NCI-H187 (cell line): ENCODE measurements at regions not wholly inside any gene's neighbourhood (a gene's known extent, or its start where the extent isn't known, plus 50 kb on each side); places are given as distances from the start of the nearest gene placed in this dataset.

ENCODE experiments used
- DNase-seq, 2 experiments: peaks; one replicate each; lab custom pipeline; 2025; lab: John Stamatoyannopoulos, UW

- DNase-seq = no peak
Observed at GRCh38 chr3:124577494-124578167, 152.6 kb upstream of the UMPS start.

DNA sequence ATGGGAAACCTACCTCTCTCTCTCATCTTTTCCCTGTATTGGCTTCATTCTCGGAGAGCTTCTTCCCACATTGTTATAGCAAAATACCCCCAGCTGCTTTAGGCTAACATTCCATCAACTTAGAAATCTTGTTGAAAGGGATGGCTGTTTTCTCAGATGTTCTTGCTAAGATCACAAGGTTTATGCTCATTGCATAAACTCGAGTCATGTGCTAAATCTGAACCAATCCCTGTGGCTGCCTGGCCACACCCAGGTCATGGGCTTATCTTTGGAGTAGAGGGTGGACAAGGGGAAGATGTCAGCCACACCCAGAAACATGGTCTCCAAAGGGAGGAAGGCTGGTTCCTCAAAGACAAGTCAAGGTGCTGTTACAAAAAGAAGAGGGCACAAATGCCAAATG, 150.6 kb upstream of the UMPS start:
- no peak for DNase-seq

DNA sequence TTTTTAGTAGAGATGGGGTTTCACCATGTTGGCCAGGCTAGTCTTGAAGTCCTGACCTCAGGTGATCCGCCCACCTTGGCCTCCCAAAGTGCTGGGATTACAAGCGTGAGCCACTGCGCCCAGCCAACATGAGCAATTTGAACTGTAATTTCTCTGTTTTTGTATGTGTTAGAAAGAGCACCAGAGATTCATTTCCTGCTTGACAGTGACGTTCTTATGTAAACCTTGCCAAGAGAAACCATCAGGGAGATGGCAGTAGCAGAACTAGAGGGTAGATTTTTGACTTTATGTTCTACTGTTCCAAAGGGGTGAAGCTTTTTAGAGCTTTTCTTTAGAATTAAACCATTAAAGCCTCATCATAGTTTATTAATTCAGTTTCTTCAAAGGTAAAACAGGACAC, 148.1 kb upstream of the UMPS start:
- no peak for DNase-seq

DNA sequence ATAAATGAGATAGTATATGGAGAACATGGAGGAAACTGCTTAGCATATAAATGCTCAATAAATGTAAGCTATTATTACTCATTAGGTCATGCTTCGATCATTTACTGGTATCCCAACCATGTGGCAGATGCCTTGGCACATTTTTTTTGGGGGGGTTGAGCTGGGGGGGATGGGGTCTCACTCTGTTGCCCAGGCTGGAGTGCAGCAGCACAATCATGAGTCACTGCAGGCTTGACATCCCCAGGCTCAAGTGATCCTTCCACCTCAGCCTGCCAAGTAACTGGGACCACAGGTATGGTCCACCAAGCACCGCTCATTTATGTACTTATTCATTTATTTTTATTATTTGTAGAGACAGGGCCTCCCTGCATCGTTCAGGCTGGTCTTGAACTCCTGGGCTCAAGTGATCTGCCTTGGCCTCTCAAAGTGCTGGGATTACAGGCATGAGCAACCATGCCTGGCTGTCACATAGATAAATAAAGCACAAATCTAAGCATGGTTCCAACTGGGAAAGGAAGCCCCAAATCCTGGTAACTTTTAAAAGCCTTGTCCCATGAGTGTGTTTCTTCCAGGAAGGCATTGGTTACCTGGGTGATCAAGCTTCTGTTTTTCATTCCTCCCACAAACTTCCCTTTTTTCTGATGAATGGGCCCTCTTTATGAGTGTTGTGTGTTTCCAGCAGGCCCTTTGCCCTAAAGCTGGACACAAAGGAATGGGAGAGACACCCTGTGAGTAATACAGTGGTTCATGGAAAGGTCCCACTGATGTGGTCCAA, 147.4 kb upstream of the UMPS start:
- no peak for DNase-seq

GRCh38 chr3:124584245-124584551, 146.1 kb upstream of the UMPS start:
- no peak for DNase-seq

- DNase-seq = no peak
Observed at GRCh38 chr3:124584552-124585391, 145.5 kb upstream of the UMPS start.

GRCh38 chr3:124586126-124587052, 143.9 kb upstream of the UMPS start:
- DNase-seq = no peak

GRCh38 chr3:124587053-124587408, 143.2 kb upstream of the UMPS start:
- DNase-seq = no peak

DNA sequence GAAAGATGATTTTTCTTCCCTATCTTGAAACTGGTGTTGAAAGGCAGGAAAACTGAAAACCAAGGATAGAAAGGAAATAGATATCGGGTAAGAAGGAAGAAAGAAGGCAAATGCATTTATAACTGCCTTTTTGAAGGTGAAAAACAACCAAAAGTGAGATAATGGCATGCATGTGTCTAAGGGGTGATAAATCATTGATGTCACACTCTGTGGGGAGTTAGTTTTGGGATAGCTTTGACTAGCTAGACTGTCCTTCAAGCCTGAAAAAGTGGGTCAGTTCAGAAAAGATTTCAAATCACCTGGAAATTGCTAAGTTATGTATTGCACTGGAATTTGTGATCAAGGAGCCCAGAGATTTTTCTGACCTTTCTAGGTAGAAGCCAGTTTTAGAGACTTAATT, 142.2 kb upstream of the UMPS start:
- no peak for DNase-seq

DNA sequence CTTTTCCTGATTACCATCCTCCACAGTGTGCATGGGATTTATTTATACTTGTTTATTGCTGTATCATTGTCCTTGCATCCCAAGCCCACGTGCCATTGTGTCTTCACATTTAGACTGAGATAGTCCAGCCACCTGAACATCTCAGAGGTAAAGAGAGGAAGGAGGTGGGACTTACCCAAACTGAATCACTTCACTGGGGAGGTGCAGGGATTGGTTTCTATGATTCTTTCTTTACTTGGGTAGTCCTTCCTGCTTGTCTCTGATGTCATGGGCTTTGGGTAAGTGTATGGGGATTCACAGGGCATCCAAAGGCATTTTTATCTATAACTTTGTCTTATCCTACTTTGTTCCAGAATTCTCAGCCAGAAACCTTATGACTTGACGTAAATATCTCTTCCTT, 141.5 kb upstream of the UMPS start:
- no peak for DNase-seq

DNA sequence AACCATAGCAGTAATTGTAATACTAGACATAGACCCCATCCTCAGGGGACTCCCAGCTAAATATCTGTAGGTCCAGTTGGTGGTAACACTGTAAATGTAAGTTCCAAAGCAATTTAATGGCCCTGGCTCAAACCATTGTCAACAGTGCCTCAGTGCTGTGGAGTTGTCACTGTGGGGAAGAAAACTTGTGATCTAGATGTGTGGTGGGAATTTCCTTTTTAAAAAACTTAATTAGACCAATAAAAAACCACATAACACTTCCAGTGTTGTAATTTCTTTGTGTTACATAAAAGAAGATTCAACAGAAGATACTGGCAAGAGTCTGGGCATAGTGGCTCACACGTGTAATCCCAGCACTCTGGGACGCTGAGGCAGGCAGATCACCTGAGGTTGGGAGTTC, 138.6 kb upstream of the UMPS start:
- no peak for DNase-seq

DNA sequence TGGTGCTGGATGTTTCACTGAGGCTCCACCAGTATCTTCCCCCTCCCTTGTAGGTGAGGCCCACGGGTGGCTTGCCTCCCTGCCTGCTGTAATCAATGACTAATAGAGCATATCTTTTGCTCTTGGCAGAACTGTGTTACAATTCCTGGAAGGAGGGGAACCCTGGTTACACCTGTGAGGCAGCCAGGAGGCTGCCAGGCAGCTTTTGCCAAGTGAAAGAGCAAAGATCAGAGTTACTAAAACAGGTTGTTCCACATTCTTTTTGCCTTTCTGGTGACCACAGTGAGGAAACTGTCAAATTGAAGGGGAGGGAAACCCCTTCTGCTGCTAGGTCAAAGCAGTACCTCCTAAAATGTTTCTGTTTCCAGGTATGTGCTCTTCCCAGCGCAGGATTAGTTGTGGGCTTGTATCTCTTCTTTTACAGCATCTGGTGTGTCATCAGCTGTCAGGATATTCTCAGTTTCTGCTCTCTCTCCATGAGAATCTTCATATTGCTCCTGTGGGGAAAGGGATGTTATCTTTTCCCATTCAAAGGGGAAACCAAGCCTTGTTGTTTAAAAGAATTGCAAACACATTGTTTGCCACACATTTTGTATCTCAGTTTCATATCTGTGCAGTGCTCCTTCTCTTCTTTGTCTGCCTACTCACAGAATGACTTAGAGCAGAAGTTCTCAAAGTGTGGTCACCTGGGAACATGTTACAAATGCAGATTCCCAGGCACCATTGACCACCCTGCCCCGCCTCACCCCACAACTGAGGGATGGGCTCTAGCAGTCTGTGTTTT, 137.4 kb upstream of the UMPS start:
- DNase-seq = no peak

DNA sequence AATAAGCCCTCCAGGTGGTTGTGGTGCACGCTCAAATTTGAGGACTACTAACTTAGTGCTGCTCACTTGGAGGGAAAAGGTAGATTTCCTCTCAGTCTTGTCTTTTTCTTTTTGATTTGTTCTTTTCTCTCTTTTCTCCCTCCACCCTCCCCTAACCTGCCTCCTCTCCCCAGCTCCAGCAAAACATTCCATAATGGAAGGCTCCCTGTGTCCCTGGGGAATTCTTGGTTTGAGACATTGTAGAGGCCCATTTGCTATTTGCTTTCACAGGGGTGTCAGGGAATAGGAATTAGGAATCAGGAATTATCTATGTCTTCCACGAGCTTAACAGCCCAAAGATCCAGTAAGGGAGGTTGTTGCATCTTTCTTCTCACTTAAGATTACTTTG, 136.8 kb upstream of the UMPS start:
- DNase-seq = no peak

DNA sequence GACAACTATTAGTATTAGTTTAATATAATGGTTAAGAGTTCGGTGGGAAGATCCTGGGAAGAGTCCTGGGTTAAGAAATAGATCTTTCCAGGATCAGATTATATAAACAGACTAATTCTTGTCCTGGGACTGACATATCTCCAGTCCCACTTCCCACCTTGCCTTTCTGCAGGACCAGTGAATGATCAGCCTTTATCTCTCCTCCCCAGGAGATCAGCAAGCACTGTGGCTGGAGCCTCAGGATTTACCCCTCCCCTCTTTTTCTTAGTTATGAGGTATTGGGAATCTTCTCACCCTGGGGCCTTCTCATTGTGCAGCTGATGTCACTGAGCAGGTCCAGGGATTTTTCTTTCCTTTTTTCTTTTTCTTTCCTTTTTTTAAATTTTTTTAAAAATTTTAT, 135.7 kb upstream of the UMPS start:
- no peak for DNase-seq

DNA sequence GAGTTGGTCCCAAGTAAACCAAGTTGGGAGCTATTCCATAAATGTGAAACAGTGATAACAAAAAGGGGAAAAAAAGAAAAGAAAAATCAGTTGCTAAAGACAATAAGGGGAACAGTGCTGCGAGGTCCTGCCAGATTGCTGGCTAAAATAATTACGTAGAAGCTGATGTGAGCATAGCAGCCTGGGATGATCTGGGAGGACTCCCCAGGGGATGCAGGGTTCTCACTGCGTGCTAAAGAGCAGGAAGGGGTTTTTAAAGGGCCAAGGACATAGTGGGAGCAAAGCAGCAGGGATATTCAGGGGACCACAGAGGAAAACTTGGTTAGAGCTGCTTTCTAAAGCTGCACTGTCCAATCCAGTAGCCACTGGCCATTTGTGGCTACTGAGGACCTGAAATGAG, 133.0 kb upstream of the UMPS start:
- DNase-seq = no peak

DNA sequence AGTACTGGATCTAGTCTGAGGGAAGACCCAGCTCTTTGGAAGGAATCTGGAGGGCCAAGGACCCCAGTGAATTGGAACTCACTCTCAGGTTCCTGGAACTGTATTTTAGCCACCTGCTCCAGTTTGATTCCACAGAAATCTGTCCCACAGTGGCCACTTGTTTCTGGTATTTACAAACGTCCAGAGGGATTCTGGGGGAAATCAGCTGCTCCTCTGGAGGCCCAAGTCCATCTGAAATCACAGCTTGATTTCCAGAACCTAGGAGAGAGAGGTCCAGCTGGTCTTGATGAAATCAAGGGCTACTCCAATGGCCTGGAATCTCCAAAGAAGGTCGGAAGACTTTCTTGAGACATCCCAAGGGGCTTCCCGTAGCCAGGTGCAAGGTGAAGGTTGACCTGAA, 132.3 kb upstream of the UMPS start:
- DNase-seq = no peak

DNA sequence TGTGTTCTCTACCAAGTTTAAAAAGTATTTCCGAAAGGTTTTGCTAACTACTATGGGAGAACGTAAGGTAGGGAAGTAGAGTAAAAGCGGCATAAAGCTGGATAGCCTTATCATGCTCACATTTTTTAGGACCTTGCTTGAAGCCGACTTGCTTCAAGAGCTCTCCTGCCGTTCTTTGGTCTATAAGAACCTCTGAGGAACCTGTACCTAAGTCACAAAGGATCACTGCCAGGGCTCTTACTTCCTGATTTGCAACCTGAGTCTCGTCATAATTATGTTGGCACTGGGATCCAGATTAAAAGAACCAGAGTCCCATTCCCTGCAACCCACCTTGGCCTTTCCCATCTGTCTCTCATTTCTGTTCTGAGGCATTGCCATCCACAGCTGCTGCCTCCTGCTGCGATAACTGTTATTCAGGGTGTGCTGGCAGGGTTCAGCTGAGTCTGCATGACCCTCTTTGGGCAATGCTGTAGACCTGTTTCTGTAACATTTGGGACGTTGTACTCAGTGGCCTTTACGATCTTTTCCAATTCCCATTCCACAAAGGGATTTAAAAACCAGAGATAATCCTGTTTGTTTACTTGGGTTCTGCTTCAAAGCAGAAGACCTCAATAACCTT, 131.0 kb upstream of the UMPS start:
- DNase-seq = no peak

DNA sequence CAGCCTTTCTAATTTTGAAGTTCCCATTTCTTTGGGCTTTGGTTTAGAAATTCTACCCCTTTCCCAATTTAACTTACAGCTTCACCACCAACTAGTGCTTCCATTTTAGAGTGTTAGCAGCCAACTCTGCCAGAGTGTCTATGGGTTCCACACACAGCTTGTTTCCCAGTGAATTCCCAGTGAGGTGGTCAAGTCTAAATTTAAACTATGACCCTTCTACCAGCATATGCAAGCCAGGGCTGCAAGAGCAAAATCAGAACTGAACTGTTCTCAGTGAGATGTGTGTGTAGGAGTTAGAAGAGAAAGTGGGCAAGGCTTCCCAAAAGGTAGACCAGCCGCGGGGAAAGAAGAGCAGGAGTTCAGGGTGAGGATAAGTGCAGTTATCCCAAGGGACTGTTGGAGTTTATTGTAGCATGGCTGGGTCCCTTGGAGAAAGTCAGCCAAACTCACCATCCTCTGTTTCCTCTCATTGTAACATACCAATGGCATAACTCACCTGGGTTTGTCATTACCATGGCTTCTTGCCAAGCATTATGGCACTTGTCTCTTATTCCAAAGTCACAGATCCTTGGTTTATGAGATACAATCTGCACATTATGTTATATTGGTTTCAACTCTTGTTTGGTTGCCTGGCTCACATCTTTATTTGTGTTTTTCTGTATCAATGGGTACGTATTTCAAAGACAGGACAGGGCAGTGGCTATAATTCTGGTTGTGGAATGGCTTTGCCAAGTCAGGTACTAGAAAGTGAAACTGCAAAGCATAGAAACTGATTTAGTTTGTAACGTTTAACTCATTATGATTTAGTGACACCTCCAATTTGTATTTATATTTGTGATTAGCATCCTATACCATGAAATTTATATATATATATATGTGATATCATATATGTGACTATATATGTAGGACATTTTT, 130.2 kb upstream of the UMPS start:
- no peak for DNase-seq

DNA sequence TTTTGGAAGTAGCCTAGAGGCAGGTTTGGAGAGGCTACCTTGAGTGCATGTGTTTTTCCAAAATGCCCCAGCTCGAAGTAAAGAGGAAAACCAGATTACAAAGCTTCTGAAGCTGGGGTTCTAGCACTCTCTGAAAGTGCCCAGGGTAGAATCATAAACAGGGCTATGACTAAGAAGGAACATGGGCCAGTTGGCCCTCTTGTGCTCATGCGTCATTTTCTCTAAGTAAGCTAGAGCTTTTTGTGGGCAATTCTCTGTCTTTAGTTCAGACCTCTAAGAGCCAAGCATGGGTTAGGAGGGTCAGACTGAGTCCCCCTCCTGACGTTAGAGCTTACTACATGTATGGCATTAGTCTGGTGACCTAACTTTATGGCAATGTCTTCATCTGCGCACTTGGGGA, 129.5 kb upstream of the UMPS start:
- DNase-seq = no peak

DNA sequence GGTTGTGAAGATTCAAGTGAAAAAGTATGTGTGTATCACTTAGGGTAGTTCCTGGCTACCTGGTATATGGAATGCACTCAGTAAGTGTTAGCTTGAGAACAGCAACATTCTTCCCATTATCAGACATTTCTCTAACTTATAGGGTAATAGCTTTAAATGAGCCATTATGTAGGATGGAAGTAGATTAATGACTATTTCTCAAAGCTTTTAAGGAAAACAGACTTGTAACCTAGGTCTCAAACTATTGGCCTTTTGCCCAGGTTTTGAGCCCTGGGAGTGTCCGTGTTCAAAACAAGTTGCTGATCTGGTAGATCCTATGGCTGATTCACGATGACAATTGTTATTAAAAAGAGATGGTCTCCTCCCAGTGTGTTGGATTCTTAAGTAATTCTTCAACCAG, 129.1 kb upstream of the UMPS start:
- DNase-seq = no peak
